Stimulated activated CD8-positive, alpha-beta memory T cell treated with anti-CD3 and anti-CD28 coated beads, Interleukin-4, amount 100 ng/mL, for 4 hours (primary cell): ENCODE measurements at regions not wholly inside any gene's neighbourhood (a gene's known extent, or its start where the extent isn't known, plus 50 kb on each side); places are given as distances from the start of the nearest gene placed in this dataset.

Experiments
- DNase-seq, 2 donors: peaks; one replicate each; pipeline ENCODE4 v3.0.0-alpha.2; 2020; ENCODE audit warnings: low read depth in 2 of 2, low spot score in 1 of 2

GRCh38 chr2:41869542-41870264 is 178.1 kb upstream of the PKDCC start:
- peak; percentile 39 to 40 for DNase-seq

- no peak for DNase-seq
Measured at GRCh38 chr2:41870265-41870585, 177.6 kb upstream of the PKDCC start.

GRCh38 chr2:41871080-41871479 is 176.7 kb upstream of the PKDCC start:
- DNase-seq = no peak

GRCh38 chr2:41872646-41873045 is 175.2 kb upstream of the PKDCC start:
- no peak for DNase-seq

- no peak for DNase-seq
Measured at GRCh38 chr2:41873102-41874031, 174.5 kb upstream of the PKDCC start.

GRCh38 chr2:41877114-41877678 is 170.6 kb upstream of the PKDCC start:
- DNase-seq = no peak

GRCh38 chr2:41878056-41878455 is 169.8 kb upstream of the PKDCC start:
- no peak for DNase-seq

GRCh38 chr2:41878716-41879234 is 169.0 kb upstream of the PKDCC start:
- DNase-seq = no peak

GRCh38 chr2:41879235-41879916 is 168.4 kb upstream of the PKDCC start:
- no peak for DNase-seq

- DNase-seq = no peak
Measured at GRCh38 chr2:41880561-41881243, 167.1 kb upstream of the PKDCC start.

GRCh38 chr2:41881249-41881648 is 166.6 kb upstream of the PKDCC start:
- no peak for DNase-seq

GRCh38 chr2:41884718-41885117 is 163.1 kb upstream of the PKDCC start:
- DNase-seq = no peak

GRCh38 chr2:41886145-41886664 is 161.6 kb upstream of the PKDCC start:
- DNase-seq = no peak

GRCh38 chr2:41886757-41887156 is 161.1 kb upstream of the PKDCC start:
- no peak for DNase-seq

GRCh38 chr2:41890341-41890740 is 157.5 kb upstream of the PKDCC start:
- no peak for DNase-seq

- no peak for DNase-seq
Measured at GRCh38 chr2:41892476-41892875, 155.3 kb upstream of the PKDCC start.

GRCh38 chr2:41894563-41895333 is 153.1 kb upstream of the PKDCC start:
- no peak for DNase-seq

- DNase-seq = no peak
Measured at GRCh38 chr2:41895334-41895664, 152.5 kb upstream of the PKDCC start.

- DNase-seq = peak in 1 of 2 donors; percentile 16
Measured at GRCh38 chr2:41896186-41896846, 151.5 kb upstream of the PKDCC start.
